Activated T-cell treated with anti-CD3 and anti-CD28 coated beads for 1 hour (primary cell): ENCODE measurements at regions not wholly inside any gene's neighbourhood (a gene's known extent, or its start where the extent isn't known, plus 50 kb on each side); places are given as distances from the start of the nearest gene placed in this dataset.
"Not testable (repeated sequence)": the region's sequence is repeated elsewhere in the genome, so short reads cannot be mapped to it uniquely, and the experiment has no call there.

ENCODE experiments used
- DNase-seq: peaks from one replicate; pipeline ENCODE4 v3.0.0-alpha.2; 2020; ENCODE audit warnings: low read depth

GRCh38 chr6:130674604-130675003, 152.6 kb upstream of the SMLR1 start:
- DNase-seq = no peak

DNA sequence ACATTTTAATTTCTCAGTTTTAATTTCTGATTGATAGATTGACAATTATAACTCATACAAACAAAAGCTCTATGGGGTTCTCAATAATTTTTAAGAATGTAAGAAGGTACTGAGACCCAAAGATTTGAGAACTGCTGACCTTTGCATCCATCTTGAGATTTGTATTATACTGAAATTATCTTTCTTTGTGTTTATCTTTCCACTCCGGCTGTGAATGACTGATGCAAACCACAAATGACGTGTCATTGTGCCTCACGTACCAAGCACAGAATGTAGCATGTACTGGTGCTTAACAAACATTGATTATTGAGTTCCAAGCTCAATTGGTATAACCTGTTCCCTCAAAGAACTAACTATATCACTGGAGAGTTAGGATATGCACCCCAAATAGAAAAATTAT, 152.1 kb upstream of the SMLR1 start:
- DNase-seq = no peak

GRCh38 chr6:130676077-130676772, 151.0 kb upstream of the SMLR1 start:
- DNase-seq = no peak

GRCh38 chr6:130676773-130677144, 150.4 kb upstream of the SMLR1 start:
- no peak for DNase-seq

GRCh38 chr6:130677312-130677711, 149.9 kb upstream of the SMLR1 start:
- no peak for DNase-seq

DNA sequence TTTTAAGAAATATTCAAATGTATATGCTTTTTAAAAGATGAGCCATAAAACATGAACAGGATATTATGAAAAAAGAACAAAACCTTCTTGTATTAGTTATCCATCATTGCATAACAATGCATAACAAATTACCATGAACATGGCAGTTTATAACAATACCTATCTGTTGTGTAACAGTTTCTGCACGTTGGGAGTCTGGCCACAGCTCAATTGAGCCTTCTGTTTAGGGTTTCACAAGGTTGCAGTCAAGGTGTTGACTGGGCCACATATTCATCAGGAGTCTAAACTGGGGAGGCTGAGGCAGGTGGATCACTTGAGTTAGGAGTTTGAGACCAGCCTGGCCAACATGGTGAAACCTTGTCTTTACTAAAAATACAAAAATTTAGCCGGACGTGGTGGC, 149.4 kb upstream of the SMLR1 start:
- no peak for DNase-seq

- no peak for DNase-seq
Measured at GRCh38 chr6:130679684-130680083, 147.5 kb upstream of the SMLR1 start.

DNA sequence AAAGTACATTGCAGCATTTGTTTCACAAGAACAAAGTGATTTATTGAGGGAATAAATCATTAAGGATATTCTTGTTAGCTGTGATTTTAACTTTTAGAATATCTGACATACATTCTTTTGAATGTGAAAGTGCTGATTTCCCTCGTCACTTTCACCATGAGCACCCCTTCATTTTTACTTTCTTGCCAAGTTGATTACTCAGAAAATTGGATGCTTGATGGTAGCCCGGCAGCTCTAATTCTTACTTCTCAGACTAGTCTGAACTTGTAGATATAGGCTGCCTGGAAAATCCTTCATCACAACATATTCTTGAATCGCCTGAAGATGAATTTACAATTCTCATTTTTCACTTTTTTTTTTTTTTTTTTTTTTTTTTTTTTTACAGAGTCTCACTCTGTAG, 147.1 kb upstream of the SMLR1 start:
- no peak for DNase-seq

DNA sequence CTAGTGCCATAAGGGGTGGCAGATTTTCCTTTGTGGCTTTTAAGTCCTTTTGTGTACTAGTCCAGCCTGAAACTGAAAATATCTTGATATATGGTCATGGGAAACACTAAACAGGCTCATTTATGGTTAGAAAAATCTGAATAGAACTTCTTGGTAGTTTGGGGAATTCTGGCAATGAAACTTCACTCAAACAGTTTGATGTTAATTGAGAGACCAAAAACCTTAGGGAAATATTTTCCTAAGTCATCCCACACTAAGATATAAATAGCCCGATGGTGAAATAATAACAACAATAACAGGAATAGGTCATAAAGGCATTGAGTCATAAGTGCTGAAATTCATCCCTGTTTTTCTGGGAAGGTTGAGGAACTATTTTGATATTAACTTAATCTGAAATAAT, 146.2 kb upstream of the SMLR1 start:
- no peak for DNase-seq

DNA sequence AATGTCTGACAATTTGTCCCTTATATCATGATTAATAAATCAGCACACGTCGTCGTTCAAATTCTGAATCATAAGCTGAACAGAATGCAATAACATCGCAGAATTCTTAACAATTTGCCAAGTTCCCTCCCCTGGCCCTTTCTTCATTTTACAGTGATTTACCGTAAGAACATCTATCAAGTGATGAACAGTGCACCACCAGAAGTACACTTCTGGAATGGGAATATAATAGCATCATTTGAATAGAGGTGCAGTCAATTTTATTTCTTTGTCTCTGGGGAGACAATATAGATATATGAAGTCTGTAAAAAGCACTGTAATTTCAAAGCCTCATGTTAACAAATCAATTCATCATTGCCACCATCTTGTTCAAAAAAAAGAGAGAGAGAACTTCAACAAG, 145.1 kb upstream of the SMLR1 start:
- DNase-seq = no peak

- no peak for DNase-seq
Measured at GRCh38 chr6:130683761-130684517, 143.3 kb upstream of the SMLR1 start.

- DNase-seq = no peak
Measured at GRCh38 chr6:130692659-130693058, 134.5 kb upstream of the SMLR1 start.

DNA sequence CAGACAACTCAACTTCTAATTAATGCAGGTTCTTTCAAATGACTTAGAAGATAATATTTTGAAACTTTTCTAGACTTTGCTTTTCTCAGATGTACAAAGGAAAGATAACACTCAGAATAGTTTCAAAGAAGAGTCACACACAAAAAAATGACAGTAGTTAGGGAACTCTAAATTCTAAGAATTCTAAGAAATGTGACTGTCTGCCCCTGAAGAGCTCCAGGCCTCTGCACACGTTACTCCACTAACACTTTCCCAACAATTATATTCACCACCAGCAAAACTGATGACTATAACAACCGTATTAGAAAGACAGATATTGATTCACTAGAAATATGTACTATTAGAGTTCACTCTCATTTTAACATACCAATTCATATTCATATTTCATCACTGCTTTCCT, 133.3 kb upstream of the SMLR1 start:
- no peak for DNase-seq

GRCh38 chr6:130694606-130695005, 132.6 kb upstream of the SMLR1 start:
- no peak for DNase-seq

DNA sequence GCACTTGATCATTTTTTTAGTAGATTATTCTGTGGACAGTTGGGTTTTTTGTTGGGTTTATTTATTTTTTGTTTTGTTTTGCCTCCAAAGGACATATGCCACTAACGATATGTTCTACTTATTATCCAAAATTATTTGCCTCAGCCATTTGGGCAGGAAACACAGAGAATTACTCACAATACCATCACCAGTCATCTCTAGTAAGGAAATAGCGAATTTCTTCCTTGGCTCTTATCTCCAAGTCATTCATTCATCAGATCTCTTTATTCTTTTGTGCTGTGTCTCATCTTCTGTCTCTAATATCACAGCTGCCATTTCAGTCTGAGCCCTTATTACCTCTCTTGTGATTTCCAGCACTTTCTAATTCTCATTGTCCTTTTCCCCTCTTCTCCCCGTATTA, 130.4 kb upstream of the SMLR1 start:
- DNase-seq = no peak

DNA sequence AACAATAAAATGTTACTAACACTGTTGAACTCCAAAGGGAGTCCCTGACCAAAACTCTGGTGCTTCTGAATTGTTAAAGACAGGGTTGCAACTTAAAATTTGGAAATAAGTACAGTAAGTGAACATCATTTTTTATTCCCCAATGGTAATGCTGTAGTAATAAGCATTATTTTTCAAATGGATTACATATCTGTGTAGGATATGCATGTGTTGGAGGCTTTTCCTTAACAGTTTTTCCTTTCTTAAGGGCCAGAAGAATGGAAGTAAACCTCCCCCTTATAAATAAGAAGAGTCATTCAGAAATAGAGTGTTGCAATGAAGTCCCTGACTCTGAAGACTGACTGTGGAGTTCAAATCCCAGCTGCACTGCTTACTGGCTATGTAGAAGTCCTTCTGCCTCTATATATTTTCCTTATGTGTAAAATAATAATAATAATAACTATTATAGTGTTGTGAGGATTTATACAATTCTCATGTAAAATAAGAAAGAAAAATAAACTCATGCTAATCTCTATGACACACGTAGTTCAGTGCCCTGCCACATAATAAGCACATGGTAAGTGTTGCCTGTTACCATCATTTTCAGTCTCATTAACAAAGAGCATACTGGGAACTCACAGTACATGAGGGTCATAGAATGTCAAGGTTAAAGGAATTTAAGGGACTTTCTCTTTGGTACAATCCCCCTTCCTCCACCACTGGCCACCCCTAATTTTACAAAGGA, 129.8 kb upstream of the SMLR1 start:
- DNase-seq = no peak

DNA sequence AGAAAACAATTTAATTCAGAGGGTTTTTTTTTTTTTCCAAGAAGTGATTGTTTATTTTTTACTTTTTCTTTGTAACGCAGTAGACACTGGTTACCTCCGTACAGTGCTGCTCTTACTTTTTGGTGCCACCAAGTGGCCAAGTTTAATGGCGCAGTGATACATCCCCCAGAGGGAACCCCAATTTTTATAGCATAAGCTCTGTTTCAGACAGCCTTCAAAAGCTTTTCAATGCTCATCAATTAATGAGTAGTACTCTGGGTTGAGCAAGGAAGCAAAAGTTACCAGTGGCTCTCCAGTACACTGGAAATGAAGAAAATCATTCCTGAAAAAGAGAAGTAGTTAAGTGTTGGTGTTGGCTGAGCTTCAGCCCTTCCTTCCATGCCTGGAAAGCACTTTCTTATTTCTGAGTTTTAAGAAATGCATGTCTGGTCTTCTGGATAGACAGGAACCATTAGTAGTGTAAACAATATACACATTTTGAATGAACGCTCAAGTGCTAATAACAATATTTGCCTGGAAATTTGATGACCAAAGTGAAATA, 129.1 kb upstream of the SMLR1 start:
- DNase-seq = peak; percentile 39

DNA sequence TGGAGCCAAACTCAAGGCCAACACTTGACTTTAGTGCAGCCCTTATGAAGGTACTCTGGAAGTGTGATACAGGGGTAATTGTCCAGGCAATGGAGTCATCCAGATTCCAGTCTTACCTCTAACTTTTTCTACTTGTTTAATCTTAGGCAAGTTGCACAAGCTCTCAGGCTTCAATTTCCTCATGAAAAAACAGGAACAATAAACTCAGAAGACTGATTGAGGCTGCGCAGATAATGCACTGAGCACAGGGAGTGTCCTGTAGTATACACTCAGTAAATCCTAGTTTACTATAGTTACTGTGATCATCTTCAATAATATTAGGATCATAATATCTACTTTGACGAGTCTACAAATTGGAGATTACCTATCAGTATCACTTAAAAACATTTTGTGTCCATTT, 127.5 kb upstream of the SMLR1 start:
- no peak for DNase-seq

- DNase-seq = no peak
Measured at GRCh38 chr6:130700397-130700796, 126.8 kb upstream of the SMLR1 start.

GRCh38 chr6:130708338-130708737, 118.9 kb upstream of the SMLR1 start:
- no peak for DNase-seq

DNA sequence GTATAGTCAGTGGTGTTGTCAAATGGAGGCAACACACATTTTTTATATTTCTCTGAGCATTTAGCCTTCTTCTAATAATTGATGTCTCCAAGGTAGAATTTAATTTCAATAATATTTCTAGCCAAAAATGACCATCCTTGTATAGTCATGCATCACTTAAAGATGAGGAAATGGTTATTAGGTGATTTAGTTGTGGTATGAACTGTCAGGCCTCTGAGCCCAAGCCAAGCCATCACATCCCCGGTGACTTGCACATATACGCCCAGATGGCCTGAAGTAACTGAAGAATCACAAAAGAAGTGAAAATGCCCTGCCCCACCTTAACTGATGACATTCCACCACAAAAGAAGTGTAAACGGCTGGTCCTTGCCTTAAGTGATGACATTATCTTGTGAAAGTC, 115.6 kb upstream of the SMLR1 start:
- not testable (repeated sequence) for DNase-seq

- no peak for DNase-seq
Measured at GRCh38 chr6:130713144-130713543, 114.1 kb upstream of the SMLR1 start.

- no peak for DNase-seq
Measured at GRCh38 chr6:130715058-130715457, 112.1 kb upstream of the SMLR1 start.
